Right forelimb (tissue), 1 donor: ENCODE measurements at regions not wholly inside any gene's neighbourhood (a gene's known extent, or its start where the extent isn't known, plus 50 kb on each side); places are given as distances from the start of the nearest gene placed in this dataset.
A peak's percentile ranks its signal among the peaks of the same experiment; 100 is the strongest.

ENCODE experiments used
- DNase-seq: peaks from one replicate; pipeline ENCODE4 v3.0.0-alpha.2; 2018

DNA sequence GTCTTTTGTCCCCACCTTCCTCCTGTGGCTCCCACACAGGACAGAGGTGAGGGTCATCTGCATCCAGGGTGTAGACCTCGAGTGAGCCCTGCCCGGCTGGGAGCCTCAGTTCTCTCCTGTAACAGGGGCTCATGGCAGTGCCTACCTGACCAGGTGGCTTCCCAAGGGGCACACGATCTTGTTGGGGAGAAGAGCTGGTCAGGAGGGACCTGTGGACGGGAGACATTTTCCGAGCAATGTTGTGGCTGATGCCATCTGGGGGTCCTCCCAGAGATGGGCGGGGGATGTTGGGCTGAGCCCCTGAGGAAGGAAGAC is 51.9 kb downstream of the CEBPB start:
- no peak for DNase-seq

DNA sequence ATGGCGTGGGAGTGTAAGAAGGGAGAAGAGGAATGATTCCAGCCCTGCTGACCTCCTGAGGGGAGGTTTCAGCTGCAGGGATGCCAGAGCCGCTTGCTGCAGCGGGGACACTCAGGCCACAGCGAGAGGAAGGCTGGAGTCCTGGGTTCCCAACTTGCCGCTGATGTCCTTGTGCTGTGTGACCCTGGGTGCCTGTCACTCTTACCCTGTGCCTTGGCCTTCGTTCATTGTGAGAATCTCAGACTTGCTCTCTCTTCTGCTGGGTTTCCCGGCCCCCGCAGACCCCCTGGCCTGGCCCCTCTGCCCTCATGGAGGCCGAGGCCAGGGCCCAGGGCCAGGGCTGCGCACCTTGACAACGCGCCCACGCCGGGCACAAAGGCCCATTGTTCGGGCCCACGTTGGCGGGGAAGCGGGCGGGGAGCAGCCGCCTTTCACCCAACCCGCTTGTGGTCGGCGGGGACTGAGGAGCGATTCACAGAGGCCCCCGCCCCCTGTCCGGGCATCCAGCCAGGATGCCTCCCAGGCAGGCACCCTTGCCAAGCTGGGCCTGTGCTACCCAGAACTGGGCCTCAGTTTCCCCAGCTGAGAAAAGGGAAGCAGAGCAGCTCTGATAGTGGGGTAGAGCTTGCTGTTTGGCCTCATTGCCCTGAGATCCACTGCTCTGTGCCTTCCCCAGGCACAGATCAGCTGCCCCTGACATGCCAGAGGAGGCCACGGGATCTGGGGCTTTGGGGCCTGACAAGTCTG is 52.4 kb downstream of the CEBPB start:
- DNase-seq, result peak; percentile 74

DNA sequence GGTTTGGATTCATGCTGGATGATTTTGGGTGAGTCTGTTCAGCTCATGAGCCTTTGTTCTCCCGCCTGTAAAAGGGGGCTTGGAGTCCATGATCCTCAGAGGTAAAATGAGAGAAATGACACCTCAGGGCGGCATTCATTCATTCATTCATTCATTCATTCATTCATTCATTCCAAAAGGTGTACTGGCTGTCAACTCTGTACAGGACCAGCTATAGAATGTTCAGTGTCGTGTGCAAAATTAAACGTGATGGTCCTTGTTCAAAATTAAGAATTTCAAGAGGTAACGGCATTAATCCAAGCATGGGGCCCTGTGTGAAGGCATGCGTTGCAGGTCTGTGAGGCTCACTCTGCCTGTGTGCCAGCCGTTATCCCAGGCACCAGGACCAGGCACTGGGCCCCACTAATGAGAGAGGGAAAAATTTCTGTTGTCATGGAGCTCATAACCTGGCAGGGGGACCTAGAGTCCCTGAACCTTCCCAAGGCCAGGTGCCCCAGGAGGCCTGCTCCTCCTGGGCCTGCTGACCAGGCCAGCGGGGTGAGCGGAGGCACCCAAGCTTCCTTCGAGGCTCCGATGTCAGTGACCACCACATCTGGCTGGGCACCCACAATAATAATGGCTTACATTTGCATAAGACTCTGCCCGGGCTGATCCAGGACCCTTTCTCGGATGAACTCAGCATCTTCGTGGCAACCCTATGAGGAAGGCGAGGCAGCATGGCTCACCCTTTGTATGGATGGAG is 53.2 kb downstream of the CEBPB start:
- no peak for DNase-seq

DNA sequence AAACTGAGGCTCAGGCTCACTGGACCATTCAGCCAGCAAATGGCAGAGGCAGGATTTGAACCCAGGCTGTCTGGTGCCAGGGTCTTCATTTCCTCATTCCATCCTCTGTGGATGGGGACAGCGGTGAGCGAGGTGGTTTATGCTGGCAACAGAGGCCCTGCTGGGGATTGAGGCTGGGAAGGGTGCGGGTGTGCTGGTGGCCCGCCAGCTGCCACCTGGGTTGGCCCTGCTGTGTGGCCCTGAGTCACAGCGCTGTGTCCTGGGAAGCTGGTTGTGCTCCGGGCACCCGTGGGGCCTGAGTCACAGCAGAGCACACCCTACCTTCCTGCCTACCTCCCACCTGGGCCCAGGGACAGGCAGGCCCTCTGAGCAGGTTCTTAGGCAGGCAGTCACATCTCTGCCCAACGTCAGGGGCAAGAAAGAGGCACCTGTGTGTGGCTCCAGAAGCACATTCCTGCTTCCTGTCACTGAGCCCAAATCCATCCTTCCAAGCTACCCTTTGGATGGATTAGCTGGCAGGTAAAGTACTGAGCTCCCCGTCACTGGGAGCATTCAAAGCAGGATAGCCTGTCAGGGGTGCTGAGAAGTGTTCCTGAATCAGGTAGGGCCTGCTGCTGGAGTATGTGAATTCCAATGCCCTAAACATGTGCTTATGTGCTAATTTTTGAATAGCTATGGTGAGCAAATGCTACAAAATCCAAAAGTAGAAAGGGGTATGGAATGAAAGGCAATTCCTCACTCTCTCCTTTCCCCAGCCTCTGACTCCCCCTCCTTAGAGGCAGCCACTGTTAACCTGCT is 53.9 kb downstream of the CEBPB start:
- no peak for DNase-seq

GRCh38 chr20:50245498-50246366 is 55.1 kb downstream of the CEBPB start:
- DNase-seq, result no peak

- DNase-seq, result no peak
Measured at GRCh38 chr20:50246367-50247195, 56.0 kb downstream of the CEBPB start.

DNA sequence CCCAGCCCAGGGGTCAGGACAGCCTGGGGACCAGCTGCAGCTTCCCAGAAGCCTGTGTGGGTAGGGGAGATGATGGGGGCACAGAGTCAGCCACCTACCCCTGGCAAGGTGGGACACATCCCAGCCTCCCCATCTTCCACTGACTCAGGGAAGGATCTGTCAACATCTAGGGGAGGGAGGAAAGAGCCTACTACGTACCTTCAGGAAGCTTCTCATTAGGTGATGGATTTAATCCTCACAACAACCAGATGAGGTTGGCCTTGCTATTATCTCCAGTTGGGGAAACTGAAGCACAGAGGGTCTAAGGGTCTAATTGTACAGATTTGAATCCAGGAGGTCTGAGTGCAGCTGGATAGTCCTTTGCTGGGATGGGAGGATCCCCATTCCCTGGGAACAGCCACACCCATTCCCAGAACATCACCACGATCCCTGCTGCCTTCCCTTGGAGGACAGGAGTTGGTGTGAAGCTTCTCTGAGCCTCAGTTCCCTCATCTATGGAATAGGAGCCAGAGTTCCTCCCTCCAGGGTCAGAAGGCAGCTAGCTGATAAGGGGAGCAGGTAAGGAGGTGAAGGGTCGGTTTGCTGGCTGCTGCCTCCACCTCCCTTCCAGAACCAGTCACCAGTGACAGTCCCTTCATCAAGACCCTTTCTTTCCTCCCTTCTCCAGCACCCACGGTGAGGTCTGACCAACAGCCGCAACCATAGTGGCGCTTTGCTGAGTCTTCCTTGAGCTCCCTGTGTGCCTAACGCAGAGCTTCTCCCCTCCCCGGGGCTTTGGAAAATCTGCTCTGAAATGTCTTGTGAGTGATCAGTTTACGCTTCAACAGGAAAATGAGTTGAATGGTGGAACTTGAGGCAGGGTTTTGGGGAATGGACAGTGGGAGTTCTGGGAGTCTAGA is 56.8 kb downstream of the CEBPB start:
- no peak for DNase-seq

DNA sequence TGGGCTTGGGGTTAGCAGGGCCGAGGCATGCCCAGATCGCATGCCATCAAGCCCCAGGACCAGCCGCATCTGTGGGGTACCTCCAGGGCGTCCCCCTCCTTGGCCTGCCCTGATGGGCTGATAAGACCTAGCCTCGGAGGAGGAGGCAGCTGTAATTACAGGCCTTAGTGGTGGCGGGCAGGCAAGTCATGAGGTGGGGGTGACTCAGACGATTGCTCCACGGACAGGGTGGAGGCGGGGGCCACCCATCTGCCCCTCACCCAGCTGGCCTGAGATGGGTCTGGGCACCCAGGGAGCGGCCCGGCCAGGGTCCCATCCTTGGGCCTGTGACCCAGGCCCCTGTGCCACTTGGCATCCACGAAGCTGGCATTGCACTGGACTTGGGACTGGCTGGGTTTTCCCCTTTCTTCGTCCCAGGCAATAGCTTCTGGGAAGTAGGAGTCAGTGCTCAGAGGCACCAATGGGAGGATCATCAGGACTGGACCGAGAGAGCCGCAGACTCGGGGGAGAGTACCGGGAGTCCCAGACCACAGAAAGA is 57.5 kb downstream of the CEBPB start:
- no peak for DNase-seq

GRCh38 chr20:50249447-50250388 is 59.1 kb downstream of the CEBPB start:
- DNase-seq, result no peak

DNA sequence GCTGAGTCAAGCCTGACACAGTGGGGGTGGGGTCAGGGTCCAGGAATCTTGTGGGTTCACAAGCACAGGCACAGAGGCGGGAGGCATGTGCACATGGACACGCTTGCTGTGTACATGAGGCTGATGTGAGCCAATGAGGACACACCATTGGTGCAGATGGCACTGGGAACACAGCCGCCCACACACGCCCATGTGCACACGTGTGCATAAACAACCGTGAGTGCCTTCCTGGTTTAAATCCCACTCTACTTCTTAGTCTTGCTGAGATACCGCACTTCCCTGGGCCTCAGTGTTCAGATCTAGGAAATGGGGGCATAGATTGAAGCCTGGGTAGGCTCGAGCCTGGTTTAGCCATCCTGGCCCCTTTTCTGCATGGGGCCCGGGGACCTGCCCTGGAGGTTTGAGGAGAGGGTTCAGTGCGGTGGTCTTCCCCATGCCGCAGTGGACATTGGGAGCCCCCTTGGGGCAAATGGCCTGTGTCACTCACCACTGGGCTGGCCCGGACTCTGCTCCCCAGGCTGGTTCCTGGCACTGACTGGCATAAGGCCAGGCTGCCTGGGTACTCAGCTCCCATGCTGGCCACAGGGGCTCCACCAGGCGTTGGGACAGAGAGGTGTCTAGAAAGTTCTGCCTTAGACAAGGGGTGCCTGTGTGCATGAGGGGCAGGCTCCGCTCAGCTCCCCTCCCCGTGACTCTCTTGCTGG is 60.2 kb downstream of the CEBPB start:
- DNase-seq, result no peak

- no peak for DNase-seq
Measured at GRCh38 chr20:50251383-50251748, 60.7 kb downstream of the CEBPB start.

DNA sequence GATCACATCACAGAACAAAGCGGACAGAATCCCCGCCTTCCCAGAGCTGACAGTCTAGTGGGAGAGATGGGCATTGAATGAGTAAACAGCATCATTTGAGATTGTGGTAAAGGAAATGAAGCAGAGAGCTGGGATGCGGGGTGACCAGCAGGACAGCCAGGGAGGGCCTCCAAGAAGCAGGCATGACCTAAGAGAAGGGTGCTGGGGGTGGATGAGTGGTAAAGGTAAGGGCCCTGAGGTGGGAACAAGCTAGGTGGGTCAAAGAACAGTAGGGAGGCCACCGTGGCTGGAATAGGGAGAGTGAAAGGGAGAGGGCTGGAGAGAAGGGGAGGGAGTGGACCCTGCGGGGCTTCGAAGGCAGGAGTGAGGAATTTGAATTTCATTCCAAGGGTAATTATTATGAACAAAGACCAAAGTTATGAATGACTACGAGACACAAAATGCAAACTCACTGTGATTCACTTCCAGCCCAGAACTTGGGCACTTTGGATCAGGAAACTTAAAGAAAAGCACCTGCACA is 61.4 kb downstream of the CEBPB start:
- DNase-seq, result no peak

- DNase-seq, result no peak
Measured at GRCh38 chr20:50252701-50253100, 62.1 kb downstream of the CEBPB start.

DNA sequence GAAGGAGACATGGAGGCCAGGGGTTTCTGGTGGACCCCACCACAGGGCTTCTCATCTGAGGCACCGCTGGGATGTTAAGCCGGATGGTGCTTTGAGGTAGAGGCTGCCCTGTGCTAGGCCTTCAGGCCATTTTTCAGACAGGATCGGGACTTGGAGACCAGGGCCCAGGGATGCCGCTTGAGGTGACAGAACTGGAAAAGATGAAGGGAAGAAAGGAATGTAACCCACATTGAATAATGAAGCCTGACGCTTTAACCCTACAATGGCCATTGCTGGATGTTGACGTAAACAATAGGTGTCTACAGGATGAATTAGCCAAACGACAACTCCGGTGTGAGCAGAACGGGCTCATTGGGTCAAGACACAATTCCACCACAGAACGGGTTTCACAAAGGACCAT is 62.5 kb downstream of the CEBPB start:
- no peak for DNase-seq

- DNase-seq, result no peak
Measured at GRCh38 chr20:50254466-50255079, 63.9 kb downstream of the CEBPB start.

DNA sequence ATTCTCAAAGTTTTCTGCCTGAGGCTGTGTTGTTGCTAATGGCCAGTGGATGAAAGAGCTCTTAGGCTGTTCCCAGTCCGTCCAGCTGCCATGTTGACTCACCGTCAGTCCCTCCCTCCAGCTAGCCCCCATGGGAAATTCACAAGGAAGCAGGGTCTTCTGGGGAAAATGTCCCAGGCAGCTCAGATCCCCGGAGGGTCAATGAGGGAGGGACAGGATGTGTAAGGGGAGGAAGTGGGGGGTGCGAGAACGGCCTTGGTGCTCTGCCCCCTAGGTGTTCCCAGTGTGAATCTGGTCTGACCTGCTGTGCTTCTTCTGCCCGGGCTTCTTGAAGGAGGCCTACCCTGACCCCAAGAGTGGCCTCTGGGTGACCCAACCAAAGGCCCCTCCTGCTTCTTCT is 65.9 kb downstream of the CEBPB start:
- DNase-seq, result no peak

DNA sequence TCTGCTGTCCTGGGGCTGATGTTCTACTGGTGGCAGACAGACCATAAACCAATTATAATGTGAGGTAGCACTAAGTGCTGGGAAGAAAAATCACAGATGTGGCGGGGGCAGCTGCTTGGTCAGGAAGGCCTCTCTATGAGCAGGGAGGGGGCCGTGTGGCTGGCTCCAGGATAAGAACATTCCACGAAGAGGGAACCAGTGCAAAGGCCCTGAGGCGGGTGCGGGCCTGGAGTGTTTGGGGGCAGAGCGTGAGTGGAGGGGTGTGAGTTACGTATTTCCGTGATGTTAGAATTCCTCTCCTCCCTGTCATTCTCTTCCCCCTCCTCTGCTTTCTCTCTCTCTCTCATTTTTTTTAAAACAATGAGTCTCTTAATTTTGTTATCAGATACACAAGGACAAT is 67.2 kb downstream of the CEBPB start:
- no peak for DNase-seq
